Uterus (tissue), 3 donors: ENCODE measurements at regions not wholly inside any gene's neighbourhood (a gene's known extent, or its start where the extent isn't known, plus 50 kb on each side); places are given as distances from the start of the nearest gene placed in this dataset.

Experiments
- DNase-seq, 2 donors: peaks; one replicate each; pipeline ENCODE4 v3.0.0-alpha.2; 2019 to 2020
- H3K27ac ChIP-seq, 2 donors: fragments of 200-600 bp; sonication (generic); 1 replicate in 1 of 2; 2 replicates in 1 of 2; pipeline ENCODE4 v1.5.1; 2016 to 2018
- H3K27me3 ChIP-seq, 2 donors: fragments of 200-600 bp; sonication (generic); one replicate each; pipeline ENCODE4 v1.5.1; 2018 to 2019; ENCODE audit warnings: control low read depth in 1 of 2
- H3K36me3 ChIP-seq, 2 donors: fragments of 200-600 bp; sonication (generic); one replicate each; pipeline ENCODE4 v1.5.1; 2019; ENCODE audit warnings: control low read depth in 1 of 2
- H3K4me1 ChIP-seq, 2 donors: fragments of 200-600 bp; sonication (generic); one replicate each; pipeline ENCODE4 v1.5.1; 2018 to 2019; ENCODE audit warnings: control low read depth in 1 of 2
- H3K4me3 ChIP-seq, 2 donors: fragments of 200-600 bp; sonication (generic); 1 replicate in 1 of 2; 2 replicates in 1 of 2; pipeline ENCODE4 v1.5.1; 2018 to 2019; ENCODE audit warnings: mild to moderate bottlenecking in 1 of 2
- H3K9me3 ChIP-seq, 2 donors: fragments of 200-600 bp; sonication (generic); one replicate each; pipeline ENCODE4 v1.5.1; 2019; ENCODE audit warnings: control low read depth in 1 of 2
- POLR2A ChIP-seq, 2 donors: fragments of 450-650 bp; IDR thresholded peaks; one replicate each; pipeline ENCODE4 v1.6.1; 2016; ENCODE audit warnings: antibody characterized with exemption in 2 of 2, mild to moderate bottlenecking in 1 of 2, moderate library complexity in 1 of 2
- intact Hi-C: fragments of 100-400 bp; cut with DNase I; formaldehyde crosslinking; loops from one replicate; pipeline ENCODE4 v1.15.1; 2023; ENCODE audit warnings: low total_unique reads
- TF ChIP-seq, protein P1 (sequence below), 4 experiments: fragments of 200-600 bp in 2 of 4; fragments of 450-650 bp in 2 of 4; sonication (generic) in 2 of 4; IDR thresholded peaks; one replicate each; pipeline ENCODE4 v1.5.1; 2016 to 2019; ENCODE audit warnings: antibody characterized with exemption in 4 of 4, mild to moderate bottlenecking in 2 of 4, moderate library complexity in 1 of 4
- donor health status: DM: yes; HTN: yes; CAD: no.

- H3K4me3 ChIP-seq = no peak overlapping the region
- no peaks in the 10 kb centered on the region for H3K9me3 ChIP-seq
- H3K27me3 ChIP-seq = no peaks in the 10 kb centered on the region
- H3K36me3 ChIP-seq = no peaks in the 10 kb centered on the region
- no peaks in the 10 kb centered on the region for H3K4me1 ChIP-seq
- no peak for TF ChIP-seq POLR2A (IDR thresholded peaks at IDR 0.05)
- TF ChIP-seq, protein P1, sequence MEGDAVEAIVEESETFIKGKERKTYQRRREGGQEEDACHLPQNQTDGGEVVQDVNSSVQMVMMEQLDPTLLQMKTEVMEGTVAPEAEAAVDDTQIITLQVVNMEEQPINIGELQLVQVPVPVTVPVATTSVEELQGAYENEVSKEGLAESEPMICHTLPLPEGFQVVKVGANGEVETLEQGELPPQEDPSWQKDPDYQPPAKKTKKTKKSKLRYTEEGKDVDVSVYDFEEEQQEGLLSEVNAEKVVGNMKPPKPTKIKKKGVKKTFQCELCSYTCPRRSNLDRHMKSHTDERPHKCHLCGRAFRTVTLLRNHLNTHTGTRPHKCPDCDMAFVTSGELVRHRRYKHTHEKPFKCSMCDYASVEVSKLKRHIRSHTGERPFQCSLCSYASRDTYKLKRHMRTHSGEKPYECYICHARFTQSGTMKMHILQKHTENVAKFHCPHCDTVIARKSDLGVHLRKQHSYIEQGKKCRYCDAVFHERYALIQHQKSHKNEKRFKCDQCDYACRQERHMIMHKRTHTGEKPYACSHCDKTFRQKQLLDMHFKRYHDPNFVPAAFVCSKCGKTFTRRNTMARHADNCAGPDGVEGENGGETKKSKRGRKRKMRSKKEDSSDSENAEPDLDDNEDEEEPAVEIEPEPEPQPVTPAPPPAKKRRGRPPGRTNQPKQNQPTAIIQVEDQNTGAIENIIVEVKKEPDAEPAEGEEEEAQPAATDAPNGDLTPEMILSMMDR (IDR thresholded peaks at IDR 0.05) = no peak
- intact Hi-C loops = no loop called here
- DNase-seq = peak in 1 of 2 donors; percentile 18
- H3K27ac ChIP-seq = no peak overlapping the region
These were observed 113.4 kb downstream of the ASB7 start for GRCh38 chr15:100715571-100716455.

DNA sequence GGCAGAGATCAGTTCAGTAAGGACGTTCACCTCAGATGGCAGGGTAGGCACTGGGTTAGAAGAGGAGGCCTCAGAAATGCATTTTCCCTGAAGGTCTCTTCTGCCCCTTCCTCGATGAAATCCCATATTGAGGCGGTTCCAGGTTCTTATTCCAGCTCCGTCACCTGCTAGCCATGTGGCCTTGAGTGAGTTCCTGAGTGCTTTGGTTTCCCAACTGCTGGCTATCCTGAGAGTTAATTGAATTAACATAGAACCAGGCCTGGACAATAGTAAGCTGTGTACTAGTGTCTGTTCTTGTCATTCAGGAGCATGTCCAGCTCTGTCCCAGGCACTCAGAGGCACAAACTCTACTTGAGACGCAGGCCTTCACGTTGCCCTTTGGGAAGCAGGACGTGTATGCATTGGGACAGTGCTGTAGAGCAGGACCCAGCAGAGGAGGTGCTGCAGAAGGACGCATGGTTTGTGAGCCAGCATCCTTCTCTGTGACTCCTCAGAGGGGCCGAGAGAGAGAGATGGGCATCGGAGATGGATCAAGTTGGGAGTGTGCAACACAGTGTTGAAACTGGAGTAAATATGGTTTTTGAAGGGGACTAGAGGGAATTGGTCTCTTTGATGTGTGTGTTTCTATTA lies 114.2 kb downstream of the ASB7 start:
- Histone ChIP-seq H3K27ac (no peak overlapping the region), H3K4me1 (peaks cover 0 to 4% of the 10 kb centered on the region in 2 donors), H3K9me3 (no peaks in the 10 kb centered on the region), H3K36me3 (no peaks in the 10 kb centered on the region), H3K27me3 (no peaks in the 10 kb centered on the region), H3K4me3 (no peak overlapping the region)
- no peak for TF ChIP-seq POLR2A (IDR thresholded peaks at IDR 0.05)
- TF ChIP-seq, protein P1 (IDR thresholded peaks at IDR 0.05) = no peak
- intact Hi-C loops = no loop called here
- DNase-seq = no peak

DNA sequence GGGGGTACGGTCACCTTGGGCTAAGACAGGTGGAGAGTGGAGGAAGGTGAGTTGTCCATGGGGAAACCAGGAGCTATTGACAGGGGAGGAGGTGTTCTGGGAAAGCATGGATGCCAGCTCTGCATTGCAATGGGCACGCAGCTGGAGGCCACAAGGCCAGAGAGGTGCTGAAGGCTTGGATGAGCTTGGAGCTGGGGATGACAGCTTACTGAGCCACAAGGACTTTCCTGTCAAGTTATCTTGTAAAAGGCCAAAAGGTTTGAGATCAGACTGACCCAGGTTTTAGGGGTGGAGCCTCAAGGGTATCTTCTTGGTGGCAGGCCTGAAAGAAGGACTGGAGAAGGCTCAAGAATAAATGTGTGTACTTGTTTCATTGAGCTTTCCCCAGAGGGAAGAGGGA lies 115.2 kb downstream of the ASB7 start:
- Histone ChIP-seq H3K4me1 (peaks cover 0 to 5% of the 10 kb centered on the region in 2 donors), H3K9me3 (no peaks in the 10 kb centered on the region), H3K36me3 (no peaks in the 10 kb centered on the region), H3K4me3 (no peak overlapping the region), H3K27ac (no peak overlapping the region), H3K27me3 (no peaks in the 10 kb centered on the region)
- TF ChIP-seq, protein P1 (IDR thresholded peaks at IDR 0.05) = no peak
- TF ChIP-seq POLR2A (IDR thresholded peaks at IDR 0.05) = no peak
- intact Hi-C loops = no loop called here
- DNase-seq = no peak

GRCh38 chr15:100718075-100718980 lies 115.9 kb downstream of the ASB7 start:
- no peak overlapping the region for H3K27ac ChIP-seq
- no peaks in the 10 kb centered on the region for H3K27me3 ChIP-seq
- no peaks in the 10 kb centered on the region for H3K36me3 ChIP-seq
- DNase-seq = no peak
- intact Hi-C loops = no loop called here
- H3K4me1 ChIP-seq = peaks cover 0 to 8% of the 10 kb centered on the region in 2 donors
- no peak for TF ChIP-seq POLR2A (IDR thresholded peaks at IDR 0.05)
- TF ChIP-seq, protein P1 (IDR thresholded peaks at IDR 0.05) = no peak
- H3K9me3 ChIP-seq = no peaks in the 10 kb centered on the region
- no peak overlapping the region for H3K4me3 ChIP-seq
